GM19463 (cell line): ENCODE measurements at regions not wholly inside any gene's neighbourhood (a gene's known extent, or its start where the extent isn't known, plus 50 kb on each side); places are given as distances from the start of the nearest gene placed in this dataset.
"Not testable (repeated sequence)": the region's sequence is repeated elsewhere in the genome, so short reads cannot be mapped to it uniquely, and the experiment has no call there.

Experiments
- ATAC-seq: cut with Tn5 transposase; IDR thresholded peaks from one replicate; pipeline ENCODE4 v1.9.1; 2021; ENCODE audit warnings: mild to moderate bottlenecking, moderate library complexity; ENCODE audit not compliant: unreplicated experiment

DNA sequence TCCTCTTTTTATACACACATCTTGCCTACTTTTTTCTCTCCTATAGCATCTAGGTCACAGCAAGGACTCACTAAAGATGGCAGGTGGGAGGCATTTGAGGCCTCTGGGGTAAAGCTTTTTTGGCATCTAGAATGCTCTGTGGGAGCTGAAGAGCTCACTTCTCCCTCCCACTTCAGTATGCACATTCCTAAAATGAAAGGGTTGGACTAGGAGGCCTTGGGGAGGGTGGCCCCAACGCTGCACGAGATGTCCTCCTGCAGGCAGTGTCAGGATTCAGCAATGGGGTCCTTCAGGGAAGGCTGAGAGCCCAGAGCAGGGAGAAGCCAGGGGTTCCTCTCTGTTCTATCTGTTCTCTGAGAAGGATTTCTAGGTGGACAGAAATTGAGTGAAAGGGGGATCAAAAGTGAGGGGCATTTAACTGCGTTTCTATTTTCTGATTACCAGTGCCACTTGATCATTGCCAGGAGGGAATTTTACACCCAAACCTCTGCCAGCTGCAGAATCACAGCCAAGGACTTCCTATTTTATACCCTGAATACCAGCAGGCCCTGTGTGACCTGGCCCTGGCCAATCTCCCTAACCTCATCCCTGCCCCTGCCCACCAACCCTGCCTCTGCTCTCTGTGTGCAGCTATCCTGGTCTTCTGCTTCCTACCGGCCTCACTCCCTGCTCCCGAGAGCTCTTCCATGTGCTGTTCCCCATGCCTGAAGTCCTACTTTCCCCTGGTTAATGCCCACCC, 186.2 kb downstream of the CYP26B1 start:
- ATAC-seq, result no peak

DNA sequence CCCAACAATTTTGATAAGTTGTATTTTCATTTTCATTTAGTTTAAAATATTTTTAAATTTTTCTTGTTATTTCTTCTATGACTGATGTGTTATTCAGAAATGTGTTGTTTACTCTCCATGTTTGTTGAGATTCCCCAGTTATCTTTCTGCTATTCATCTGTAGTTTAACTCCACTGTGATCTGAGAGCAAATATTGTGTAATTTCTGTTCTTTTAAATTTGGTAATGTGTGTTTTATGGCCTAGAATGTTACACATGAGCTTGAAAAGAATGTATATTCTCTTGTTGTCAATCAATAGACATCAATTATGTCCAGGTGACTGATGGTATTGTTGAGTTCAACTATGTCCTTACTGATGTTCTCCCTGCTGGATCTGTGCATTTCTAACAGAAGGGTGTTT, 188.2 kb downstream of the CYP26B1 start:
- no peak for ATAC-seq

DNA sequence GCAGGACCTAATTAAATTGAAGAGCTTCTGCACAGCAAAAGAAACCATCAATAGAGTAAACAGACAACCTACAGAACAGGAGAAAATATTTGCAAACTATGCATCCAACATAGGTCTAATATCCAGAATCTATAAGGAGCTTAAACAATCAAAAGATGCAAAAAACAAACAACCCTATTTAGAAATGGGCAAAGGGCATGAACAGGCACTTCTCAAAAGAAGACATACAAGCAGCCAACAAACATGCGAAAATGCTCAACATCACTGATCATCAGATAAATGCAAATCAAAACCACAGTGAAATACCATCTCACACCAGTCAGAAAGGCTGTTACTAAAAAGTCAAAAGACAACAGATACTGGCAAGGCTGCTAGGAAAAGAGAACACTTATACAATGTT, 189.2 kb downstream of the CYP26B1 start:
- not testable (repeated sequence) for ATAC-seq

- ATAC-seq, result no peak
These were observed 195.0 kb downstream of the CYP26B1 start for GRCh38 chr2:71952572-71953188.

- no peak for ATAC-seq
These were observed 195.8 kb downstream of the CYP26B1 start for GRCh38 chr2:71951718-71952404.

GRCh38 chr2:71951083-71951468, 196.6 kb downstream of the CYP26B1 start:
- no peak for ATAC-seq

- no peak for ATAC-seq
These were observed 197.2 kb downstream of the CYP26B1 start for GRCh38 chr2:71950256-71951082.

DNA sequence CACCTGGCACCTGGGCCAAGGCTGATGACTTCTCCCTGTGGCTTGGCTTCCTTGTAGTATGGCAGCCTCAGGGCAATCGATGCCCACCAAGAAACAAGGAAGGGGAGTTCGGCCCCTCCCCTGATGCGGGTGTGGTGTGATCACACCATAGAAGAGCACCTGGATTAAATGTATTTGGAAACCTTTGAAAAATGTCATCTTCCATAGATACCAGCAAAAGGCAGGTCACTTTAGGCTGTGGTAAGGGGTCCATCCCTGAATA, 198.2 kb downstream of the CYP26B1 start:
- no peak for ATAC-seq

DNA sequence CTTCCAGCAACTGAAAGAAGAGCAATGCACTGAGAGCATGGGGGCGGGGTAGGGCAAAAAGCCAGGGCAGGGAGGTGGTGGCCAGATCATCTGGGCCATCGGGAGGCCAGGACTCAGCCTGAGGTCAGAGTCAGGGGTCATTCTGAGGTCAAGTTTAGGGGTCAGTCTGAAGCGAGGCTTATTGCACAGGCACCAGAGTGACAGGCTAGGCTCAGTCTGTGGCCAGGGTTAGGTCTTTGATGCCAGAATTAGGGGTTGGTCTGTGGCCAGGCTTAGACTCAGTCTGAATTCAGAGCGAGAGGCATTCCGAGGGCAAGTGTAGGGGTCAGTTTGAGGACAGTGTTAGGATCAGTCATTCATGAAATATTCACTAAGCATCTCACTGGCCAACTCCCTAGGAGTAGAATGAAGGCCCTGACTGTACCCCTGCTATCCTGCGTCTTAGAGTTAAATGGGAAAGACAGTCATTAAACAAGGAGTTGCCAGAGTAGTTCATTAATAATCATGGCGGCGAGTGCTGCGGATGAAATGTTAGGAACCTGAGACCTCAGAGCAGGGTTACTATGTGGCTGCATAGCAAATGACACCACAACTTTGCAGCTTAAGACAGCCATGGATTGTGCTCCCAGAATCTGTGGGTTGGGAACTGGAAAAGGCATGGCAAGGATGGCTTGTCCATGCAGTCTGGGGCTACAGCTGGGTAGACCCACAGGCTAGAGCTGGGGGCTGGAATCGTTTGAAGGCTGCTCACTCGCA, 198.7 kb downstream of the CYP26B1 start:
- ATAC-seq, result no peak

DNA sequence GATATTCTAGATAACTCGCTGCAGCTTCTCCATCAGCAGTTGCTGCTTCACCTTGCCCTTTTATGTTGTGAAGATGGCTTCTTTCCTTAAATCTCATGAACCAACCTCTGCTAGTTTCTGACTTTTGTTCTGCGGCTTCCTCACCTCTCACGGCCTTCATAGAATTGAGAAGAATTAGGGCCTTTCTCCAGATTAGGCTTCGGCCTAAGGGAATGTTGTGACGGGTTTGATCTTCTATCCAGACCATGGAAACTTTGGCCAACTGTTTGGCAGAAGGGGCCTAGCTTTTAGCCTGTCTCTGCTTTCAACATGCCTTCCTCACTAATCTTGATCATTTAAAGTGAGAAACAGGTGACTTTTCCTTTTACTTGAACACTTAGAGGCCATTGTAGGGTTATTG, 199.9 kb downstream of the CYP26B1 start:
- ATAC-seq, result no peak

GRCh38 chr2:71945603-71945959, 202.1 kb downstream of the CYP26B1 start:
- ATAC-seq, result no peak

DNA sequence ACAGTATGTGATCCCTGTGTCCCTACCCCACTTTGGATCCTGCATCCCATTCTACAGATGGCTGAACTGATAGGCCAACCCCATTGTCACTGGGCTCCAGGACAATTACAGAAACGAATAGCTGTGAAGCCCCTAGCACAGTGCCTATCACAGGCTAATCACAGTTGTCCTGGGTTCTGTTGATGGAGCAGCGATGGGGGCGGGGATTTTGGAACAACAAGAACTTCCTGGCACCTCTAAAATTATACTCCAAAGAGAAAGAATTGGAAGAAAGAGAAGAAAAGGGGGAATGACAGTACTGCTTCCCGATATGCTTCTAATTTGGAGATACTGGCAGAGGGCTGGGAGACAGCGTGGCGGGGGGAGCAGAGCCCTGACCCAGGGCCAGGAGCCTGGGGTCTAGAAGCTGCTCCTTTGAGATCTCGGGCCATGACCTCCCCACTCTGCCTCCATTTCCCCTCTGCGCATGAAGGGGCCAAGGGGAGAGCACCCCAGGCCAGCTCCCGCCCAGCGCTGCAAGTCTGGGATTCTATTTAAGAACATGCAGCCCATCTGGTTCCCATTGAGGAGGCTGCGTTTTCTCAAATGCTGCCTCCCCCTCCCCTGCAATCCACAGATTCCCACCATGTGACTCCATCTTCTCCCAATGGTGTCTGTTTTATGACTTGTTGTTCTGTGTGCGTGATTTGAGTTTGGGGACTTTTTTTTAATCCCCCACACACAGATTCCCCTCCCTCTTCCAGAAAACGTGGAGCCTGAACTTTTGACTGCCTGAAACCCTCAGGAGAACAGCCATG, 202.7 kb downstream of the CYP26B1 start:
- no peak for ATAC-seq

DNA sequence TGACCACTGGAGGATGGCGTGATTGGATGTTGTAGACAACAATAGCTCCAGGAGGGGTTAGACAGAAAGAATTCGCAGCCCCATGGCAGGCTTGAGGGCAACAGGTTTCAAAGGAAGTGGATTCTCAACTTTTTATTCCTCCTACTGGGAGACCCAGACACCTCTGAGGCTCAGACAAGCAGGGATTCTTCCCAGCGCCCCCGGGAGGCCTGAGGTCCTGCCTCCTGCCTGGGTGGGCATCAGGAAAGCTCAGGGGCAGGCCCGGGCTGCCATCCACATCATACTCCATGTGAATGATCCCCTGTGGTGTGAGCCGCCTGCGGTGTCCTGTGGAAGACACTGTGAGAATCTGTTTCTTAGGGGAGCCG, 203.5 kb downstream of the CYP26B1 start:
- no peak for ATAC-seq

DNA sequence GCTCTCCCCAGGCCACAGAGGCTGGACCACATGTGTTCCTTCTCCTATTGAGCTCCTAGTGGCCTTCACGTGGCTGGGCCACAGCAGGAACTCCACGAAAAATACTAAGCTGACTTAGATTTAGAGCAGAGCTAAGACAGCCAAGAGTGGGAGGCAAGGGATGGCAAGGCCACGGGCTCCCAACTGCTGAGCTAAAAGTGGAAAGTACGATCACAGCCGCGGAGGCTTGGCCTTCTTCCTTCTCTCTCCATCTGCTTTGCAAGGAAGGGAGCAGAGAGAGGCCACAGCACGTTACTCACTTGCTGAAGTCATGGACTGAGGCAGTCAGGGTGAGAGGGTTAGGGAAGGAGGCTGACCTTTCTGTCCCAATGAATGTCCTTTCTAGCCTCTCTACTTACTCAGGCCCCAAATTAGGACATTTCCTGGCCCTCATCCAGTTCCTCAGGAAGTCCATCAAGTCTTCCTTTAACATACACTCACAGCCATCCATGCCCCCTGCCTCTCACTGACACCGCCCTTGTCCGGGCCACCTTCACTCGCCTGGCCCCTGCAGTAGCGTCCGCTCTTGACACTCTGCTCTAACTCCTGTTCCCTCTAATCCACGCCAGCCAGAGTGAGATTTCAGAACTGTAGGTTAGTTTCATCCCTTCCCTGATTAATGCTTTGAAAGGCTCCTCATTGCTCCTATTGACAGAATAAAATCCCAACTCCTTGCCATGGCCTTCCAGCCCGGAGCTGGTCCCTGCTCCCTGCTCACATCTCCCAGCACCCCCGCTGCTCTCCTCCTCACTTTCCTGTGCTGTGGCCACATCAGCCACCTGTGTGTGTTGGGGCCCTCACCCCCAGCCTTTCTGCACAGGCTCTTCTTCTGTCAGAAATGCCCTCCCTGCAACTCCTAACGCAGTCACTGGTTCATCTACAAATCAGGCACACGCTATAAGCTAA, 204.2 kb downstream of the CYP26B1 start:
- no peak for ATAC-seq

- no peak for ATAC-seq
These were observed 205.7 kb downstream of the CYP26B1 start for GRCh38 chr2:71941726-71942525.

DNA sequence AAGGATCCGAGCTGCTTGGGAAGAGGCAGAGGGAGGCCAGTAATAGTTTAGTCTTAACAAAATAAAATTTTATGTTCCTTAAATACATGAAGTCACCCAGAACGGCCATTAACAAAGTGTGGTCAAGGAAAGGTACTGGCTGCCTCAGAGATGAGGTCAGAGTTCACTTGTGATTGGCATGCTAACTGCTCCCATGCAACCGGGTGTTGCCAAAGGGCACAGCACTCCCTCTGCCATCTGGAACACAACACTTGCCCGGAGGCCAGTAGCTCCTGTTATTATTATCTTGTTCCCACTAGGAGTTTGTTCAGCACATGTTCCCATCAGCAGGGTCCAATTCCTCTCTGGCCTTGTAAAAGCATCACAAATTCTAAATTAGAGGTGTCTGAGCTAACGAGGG, 207.0 kb downstream of the CYP26B1 start:
- ATAC-seq, result no peak

- no peak for ATAC-seq
These were observed 207.8 kb downstream of the CYP26B1 start for GRCh38 chr2:71939588-71940535.
